ENCODE measurements at regions not wholly inside any gene's neighbourhood (a gene's known extent, or its start where the extent isn't known, plus 50 kb on each side); places are given as distances from the start of the nearest gene placed in this dataset.
"Not testable (repeated sequence)": the region's sequence is repeated elsewhere in the genome, so short reads cannot be mapped to it uniquely, and the experiment has no call there.

GRCh38 chr12:60201891-60202290, 606.1 kb downstream of the SLC16A7 start:
- no peak for DNase-seq

DNA sequence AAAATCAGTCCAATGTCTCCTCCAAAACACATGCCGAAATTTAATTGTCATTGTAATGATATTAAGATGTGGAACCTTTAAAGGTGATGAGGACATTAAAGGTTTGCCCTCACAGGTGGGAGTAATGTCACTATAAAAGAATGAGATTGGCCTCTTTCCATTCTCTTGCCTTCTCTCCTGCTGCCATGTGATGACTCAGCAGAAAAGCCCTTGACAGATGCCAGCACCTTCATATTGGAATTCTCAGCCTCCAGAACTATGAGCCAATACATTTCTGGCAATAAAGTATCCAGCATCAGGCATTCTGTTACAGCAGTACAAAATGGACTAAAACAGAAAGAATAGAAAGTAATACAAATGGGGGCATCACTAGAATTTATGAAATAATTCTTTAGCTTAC, 609.7 kb downstream of the SLC16A7 start:
- DNase-seq, result no peak

GRCh38 chr12:60209521-60209920, 613.7 kb downstream of the SLC16A7 start:
- DNase-seq, result no peak

DNA sequence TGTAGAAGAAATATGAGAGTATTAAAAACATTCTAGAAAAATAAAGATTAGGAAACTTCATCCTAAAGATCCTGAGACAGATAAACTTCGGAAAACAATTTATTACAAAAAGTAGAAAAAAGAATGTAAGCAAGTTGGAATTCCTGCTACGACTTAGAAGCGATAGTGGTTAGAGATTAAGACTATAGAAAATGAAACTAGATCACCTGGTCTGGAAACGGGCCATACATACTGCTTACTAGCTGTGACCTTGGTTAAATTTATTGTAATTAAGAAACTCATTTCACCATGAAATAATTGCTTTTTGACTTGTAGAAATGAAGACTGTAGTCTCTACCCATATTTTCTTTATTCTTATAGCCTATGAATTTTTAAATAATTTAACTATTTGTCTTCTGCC, 614.1 kb downstream of the SLC16A7 start:
- peak; percentile 23 for DNase-seq

GRCh38 chr12:60210756-60211155, 614.9 kb downstream of the SLC16A7 start:
- DNase-seq, result no peak

DNA sequence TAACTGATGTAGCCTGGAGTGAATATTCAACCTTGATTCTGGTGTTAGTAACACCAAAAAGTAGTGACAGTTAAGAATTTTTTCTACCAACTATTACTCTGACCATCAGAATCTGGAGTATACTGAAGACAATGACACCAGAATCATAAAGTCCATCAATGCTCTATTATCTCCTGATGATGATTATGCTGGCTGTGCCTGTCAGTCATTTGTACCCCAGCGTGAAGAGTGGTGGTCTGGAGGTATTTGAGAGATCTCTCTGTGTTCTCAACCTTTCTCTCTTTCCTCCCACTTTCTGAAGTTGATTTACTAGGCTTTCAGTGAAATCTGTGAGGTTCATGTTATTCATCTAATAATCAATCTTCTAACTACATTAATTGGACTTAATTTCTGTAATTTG, 615.4 kb downstream of the SLC16A7 start:
- no peak for DNase-seq

- DNase-seq, result no peak
Measured at GRCh38 chr12:60212159-60213000, 616.6 kb downstream of the SLC16A7 start.

DNA sequence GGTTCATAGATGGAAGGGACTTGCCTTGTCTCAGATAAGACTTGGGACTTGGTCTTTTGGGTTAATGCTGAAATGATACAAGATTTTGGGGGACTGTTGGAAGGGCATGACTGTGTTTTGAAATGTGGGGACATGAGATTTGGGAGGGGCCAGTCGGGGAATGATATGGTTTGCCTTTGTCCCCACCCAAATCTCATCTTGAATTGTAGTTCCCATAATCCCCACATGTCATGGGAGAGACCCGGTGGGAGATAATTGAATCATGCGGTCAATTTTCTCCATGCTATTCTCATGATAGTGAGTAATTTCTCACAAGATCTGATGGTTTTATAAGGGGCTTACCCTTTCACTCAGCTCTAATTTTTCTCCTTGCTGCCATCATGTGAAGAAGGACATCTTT, 617.4 kb downstream of the SLC16A7 start:
- DNase-seq, result not testable (repeated sequence)

DNA sequence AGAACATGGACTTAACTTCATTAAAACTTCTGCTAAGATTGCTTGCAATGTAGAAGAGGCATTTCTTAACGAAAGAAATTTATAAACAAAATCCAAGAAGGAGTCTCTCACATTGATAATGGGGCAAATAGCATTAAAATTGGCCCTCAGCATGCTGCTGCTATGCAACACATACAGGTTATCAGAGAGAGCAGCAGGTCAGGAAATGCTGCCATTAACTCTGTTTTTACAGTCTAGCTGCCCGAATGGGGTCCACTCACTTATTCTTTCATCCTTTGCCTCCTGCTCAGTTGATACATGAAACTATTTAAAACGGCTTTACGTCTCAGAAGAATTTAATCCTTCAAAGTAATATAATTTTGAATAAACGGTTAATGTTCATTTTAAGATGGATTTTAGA, 620.4 kb downstream of the SLC16A7 start:
- DNase-seq, result no peak

DNA sequence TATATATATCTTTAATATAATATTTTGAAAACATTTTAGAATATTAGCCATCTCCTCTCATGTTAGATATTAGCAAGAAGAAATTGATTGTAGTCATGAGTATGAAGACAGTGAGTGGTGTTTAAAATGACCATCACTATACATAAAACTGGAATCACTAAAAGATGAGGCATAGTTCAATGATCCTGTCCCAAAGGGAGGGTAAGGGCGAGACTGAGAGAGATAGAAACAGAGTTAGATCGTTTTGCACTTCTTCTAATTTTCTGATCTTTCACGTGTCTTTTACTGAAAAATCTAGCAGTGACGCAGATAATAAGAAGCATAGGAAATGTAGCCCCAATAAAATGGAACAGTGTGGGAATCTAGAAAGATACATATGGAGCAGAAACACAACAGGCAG, 627.4 kb downstream of the SLC16A7 start:
- no peak for DNase-seq

DNA sequence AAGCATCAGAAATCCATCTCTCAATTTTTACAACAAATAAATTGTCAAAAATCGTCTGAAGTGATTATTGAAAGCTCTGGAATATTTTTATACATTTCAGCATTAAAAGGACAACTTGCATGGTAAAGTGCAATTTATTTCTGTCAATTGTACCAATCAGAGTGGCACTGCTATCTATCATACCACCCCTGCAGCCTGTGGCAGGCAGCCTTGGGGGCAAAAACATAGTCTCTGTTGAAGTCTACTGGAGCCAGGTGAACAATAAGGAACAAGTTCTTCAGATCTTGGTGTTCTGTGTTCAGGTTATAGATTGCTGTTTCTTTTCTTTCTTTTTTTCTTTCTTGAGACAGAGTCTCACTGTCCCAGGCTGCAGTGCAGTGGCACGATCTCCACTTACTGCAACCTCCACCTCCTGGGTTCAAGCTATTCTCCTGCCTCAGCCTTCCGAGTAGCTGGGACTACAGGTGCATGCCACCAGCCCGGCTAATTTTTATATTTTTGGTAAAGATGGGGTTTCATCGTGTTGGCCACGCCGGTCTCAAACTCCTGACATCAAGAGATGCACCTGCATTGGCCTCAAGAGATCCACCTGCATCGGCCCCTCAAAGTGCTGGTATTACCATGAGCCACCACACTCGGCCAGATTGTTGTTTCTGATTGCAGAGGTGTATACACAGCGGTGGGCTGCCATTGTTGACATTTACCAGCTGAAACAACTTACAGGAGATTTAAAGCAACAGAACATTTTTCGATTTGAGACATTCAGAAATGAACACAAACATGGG, 629.6 kb downstream of the SLC16A7 start:
- no peak for DNase-seq

DNA sequence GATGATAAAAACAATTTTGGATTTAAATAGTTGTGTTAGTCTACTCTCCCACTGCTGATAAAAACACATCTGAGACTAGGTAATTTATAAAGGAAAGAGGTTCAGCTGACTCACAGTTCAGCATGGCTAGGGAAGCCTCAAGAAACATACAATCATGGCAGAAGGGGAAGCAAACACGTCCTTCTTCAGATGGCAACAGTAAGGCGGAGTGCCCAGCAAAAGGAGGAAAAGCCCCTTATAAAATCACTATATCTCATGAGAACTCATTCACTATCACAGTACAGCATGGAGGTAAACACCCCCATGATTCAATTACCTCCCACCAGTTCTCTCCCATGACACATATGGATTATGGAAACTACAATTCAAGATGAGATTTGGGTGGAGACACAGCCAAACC, 632.1 kb downstream of the SLC16A7 start:
- no peak for DNase-seq

DNA sequence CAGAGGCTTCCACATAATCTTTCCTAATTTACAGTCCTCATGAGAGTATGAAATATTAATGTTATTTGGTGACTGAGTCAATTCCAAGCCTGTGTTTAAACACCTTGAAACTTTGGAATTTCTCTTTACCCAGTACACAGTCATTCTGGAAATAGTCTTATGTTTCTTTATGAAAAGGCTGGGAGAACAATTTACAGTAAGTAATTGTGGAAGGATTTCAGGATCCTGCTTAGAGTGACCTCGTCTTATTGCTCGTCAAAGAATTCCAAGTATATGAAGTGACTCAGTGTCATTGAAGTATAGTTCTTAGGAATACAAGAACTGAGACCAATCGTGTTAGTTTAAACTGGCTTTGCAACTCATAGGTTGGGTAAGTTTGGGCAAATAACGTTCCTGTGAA, 634.2 kb downstream of the SLC16A7 start:
- no peak for DNase-seq

- DNase-seq, result no peak
Measured at GRCh38 chr12:60231303-60231702, 635.5 kb downstream of the SLC16A7 start.

DNA sequence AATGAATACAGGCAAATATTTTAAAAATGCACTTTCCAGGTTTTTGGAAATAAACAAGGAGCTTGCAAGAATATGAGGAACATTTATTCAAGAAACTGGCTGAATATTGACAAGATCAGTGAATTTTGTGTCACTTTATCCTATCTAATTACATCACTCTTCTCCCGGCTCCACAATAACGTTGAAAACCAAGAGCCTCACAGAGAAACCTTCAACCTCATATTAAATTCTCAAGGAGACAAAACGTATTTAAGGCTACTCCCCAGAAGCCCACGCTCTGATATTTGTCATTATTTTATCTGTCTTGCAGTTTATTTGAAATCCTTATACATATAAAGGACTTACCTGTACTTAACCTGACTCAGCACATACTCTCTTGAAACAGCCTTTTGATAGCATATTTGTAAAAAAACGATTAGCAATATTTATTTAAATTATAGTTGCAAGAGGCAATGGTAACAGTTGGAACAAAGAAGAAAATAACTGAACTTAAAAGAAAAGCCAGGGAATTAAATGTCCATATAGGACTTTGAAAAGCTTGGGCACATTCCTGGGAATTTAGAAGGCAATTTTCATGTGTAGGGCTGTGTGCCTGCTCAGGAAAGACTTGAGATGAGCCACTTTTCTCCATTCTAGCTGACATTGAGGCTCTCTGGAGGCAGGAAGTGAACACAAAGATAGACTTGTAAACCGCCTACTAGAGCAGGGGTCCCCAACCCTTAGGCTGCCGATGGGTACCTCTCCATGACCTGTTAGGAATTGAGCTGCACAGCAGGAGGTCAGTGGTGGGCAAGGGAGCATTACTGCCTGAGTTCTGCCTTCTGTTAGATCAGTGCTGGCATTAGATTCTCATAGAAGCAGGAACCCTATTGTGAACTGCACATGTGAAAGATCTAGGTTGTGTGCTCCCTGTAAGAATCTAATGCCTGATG, 636.4 kb downstream of the SLC16A7 start:
- no peak for DNase-seq

GRCh38 chr12:60234611-60235195, 638.9 kb downstream of the SLC16A7 start:
- DNase-seq, result not testable (repeated sequence)

GRCh38 chr12:60235261-60235660, 639.4 kb downstream of the SLC16A7 start:
- DNase-seq, result no peak

DNA sequence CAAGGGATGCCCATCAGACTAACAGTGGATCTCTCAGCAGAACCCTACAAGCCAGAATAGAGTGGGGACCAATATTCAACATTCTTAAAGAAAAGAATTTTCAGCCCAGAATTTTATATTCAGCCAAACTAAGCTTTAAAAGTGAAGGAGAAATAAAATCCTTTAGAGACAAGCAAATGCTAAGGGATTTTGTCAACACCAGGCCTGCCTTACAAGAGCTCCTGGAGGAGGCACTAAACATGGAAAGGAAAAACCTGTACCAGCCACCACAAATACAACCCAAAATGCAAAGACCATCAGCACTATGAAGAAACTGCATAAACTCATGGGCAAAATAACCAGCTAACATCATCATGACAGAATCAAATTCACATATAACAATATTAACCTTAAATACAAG, 640.6 kb downstream of the SLC16A7 start:
- DNase-seq, result not testable (repeated sequence)

GRCh38 chr12:60240891-60241290, 645.1 kb downstream of the SLC16A7 start:
- no peak for DNase-seq

- DNase-seq, result no peak
Measured at GRCh38 chr12:60251091-60251490, 655.3 kb downstream of the SLC16A7 start.

DNA sequence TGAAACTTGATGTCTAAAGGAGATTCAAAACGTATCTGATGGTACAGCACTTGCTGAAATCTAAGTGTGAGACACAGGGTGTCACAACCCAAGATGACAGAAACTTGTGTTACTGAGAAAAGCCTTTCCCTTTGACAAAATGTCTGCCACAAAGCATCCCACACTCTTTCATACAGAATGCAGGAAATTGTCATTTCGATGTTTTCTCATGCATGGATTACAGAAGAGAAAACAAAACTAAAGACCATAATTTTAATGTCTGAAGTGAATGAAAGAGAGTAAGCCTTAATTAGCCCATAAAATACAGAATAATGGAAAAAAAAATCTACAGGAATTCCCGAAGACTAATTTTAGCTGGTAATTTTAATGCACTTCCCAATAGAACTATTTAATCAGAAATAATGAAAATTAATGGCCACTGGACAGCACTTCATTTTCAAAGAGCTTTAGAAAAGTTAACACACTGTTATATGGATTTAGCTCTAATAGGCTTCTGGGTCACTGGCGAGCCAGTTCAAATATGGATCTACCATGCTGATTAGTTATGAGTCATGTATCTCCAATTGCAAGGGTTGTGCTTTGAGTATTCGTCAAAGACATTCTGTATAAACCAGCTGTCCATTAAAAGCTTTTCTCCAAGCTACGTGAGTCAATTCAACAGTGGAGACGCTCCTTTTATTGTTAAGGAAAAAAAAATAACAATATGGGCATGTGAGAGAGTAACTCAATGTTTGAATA, 656.7 kb downstream of the SLC16A7 start:
- DNase-seq, result no peak

DNA sequence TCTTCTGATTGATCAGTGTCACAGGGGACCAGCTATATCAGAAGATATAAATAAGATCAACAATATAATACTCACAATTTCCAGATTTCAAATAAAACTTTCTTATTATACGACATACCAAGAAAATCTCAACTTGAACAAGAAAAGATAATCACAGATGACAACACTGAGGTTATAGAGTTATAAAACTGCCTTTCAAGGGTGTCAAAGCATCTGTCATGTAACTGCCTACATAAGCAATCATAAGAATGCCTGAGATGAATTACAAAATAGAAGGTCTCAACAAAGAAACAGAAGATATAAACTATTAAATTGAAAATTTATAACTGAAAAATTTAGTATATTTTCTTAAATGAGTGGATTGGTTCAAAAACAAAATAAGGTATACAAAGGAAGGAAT, 659.2 kb downstream of the SLC16A7 start:
- no peak for DNase-seq
